GM23338 (cell line): ENCODE measurements at regions not wholly inside any gene's neighbourhood (a gene's known extent, or its start where the extent isn't known, plus 50 kb on each side); places are given as distances from the start of the nearest gene placed in this dataset.

ENCODE experiments used
- CREB1 ChIP-seq: fragments of 250-450 bp; sonication (Bioruptor Pico); IDR thresholded peaks from 2 replicates; pipeline ENCODE4 v1.5.0; 2020; ENCODE audit warnings: low read depth, mild to moderate bottlenecking, moderate library complexity
- CTCF ChIP-seq, 2 experiments: fragments of 200-600 bp in 1 of 2; sonication (generic) in 1 of 2; conservative IDR thresholded peaks; 2 replicates each; pipeline versions ENCODE4 v1.5.1 to v1.6.1; 2016 to 2017; ENCODE audit warnings: antibody characterized with exemption in 2 of 2, low read depth in 2 of 2, mild to moderate bottlenecking in 2 of 2, moderate library complexity in 1 of 2
- ETS1 ChIP-seq: IDR thresholded peaks from 2 replicates; pipeline ENCODE4 v1.6.1; 2016; ENCODE audit warnings: antibody characterized with exemption
- EZH2 ChIP-seq: fragments of 200-600 bp; sonication (generic); IDR thresholded peaks from one replicate; pipeline ENCODE4 v1.8.0; 2017; ENCODE audit warnings: antibody characterized with exemption, mild to moderate bottlenecking, low read depth; ENCODE audit not compliant: unreplicated experiment
- EZH2phosphoT487 ChIP-seq: fragments of 200-600 bp; sonication (generic); IDR thresholded peaks from one replicate; pipeline ENCODE4 v1.8.1; 2018; ENCODE audit warnings: antibody characterized with exemption; ENCODE audit not compliant: unreplicated experiment
- JUNB ChIP-seq: IDR thresholded peaks from one replicate; pipeline ENCODE4 v1.6.1; 2016; ENCODE audit warnings: antibody characterized with exemption; ENCODE audit not compliant: unreplicated experiment
- NANOG ChIP-seq: IDR thresholded peaks from 2 replicates; pipeline ENCODE4 v1.6.1; 2016; ENCODE audit warnings: antibody characterized with exemption, borderline replicate concordance
- POLR2AphosphoS5 ChIP-seq: IDR thresholded peaks from 2 replicates; pipeline ENCODE4 v1.6.1; 2016; ENCODE audit warnings: antibody characterized with exemption, low read depth
- REST ChIP-seq: IDR thresholded peaks from one replicate; pipeline ENCODE4 v1.6.1; 2018; ENCODE audit warnings: antibody characterized with exemption; ENCODE audit not compliant: unreplicated experiment
- STAT1 ChIP-seq: IDR thresholded peaks from one replicate; pipeline ENCODE4 v1.6.1; 2016; ENCODE audit warnings: antibody characterized with exemption; ENCODE audit not compliant: unreplicated experiment
- ZNF114 ChIP-seq: fragments of 250-450 bp; sonication (Bioruptor Pico); IDR thresholded peaks from 2 replicates; pipeline ENCODE4 v1.5.0; 2020; ENCODE audit warnings: mild to moderate bottlenecking, moderate library complexity
- ZNF331 ChIP-seq: fragments of 250-450 bp; sonication (Bioruptor Pico); IDR thresholded peaks from 2 replicates; pipeline ENCODE4 v1.5.0; 2020; ENCODE audit warnings: low read depth, mild to moderate bottlenecking, moderate library complexity
- ZNF462 ChIP-seq: fragments of 250-450 bp; sonication (Bioruptor Pico); IDR thresholded peaks from 2 replicates; pipeline ENCODE4 v1.5.0; 2020; ENCODE audit warnings: mild to moderate bottlenecking, moderate library complexity

GRCh38 chr11:82533628-82534327, 199.9 kb downstream of the FAM181B start:
- TF ChIP-seq CTCF (conservative IDR thresholded peaks at IDR 0.05; ENCODE audit: low read depth in 2 of 2) (no peak; a peak in 1 of 4 replicates), EZH2phosphoT487 (no peak), CREB1 (CRISPR knock-in tag) (no peak), EZH2 (no peak), REST (no peak), POLR2AphosphoS5 (no peak), ETS1 (no peak), JUNB (no peak), NANOG (no peak), ZNF114 (CRISPR knock-in tag) (no peak), ZNF331 (CRISPR knock-in tag) (no peak), ZNF462 (CRISPR knock-in tag) (no peak), STAT1 (no peak)
